Tibial nerve (tissue), 4 donors: ENCODE measurements at regions not wholly inside any gene's neighbourhood (a gene's known extent, or its start where the extent isn't known, plus 50 kb on each side); places are given as distances from the start of the nearest gene placed in this dataset.

Experiments
- EP300 ChIP-seq, 2 donors: sonication (generic); formaldehyde crosslinking; IDR thresholded peaks; one replicate each; pipeline ENCODE4 v1.6.1; 2017; ENCODE audit warnings: antibody characterized with exemption in 2 of 2, mild to moderate bottlenecking in 1 of 2
- POLR2A ChIP-seq, 2 donors: fragments of 450-650 bp; IDR thresholded peaks; one replicate each; pipeline ENCODE4 v1.6.1; 2017; ENCODE audit warnings: antibody characterized with exemption in 2 of 2, mild to moderate bottlenecking in 2 of 2, moderate library complexity in 2 of 2
- TF ChIP-seq, protein P1 (sequence below), 5 experiments: fragments of 200-600 bp in 3 of 5; fragments of 450-650 bp in 2 of 5; sonication (generic) in 3 of 5; IDR thresholded peaks; one replicate each; pipeline ENCODE4 v1.5.1; 2016 to 2019; ENCODE audit warnings: antibody characterized with exemption in 5 of 5, mild to moderate bottlenecking in 3 of 5, moderate library complexity in 2 of 5

DNA sequence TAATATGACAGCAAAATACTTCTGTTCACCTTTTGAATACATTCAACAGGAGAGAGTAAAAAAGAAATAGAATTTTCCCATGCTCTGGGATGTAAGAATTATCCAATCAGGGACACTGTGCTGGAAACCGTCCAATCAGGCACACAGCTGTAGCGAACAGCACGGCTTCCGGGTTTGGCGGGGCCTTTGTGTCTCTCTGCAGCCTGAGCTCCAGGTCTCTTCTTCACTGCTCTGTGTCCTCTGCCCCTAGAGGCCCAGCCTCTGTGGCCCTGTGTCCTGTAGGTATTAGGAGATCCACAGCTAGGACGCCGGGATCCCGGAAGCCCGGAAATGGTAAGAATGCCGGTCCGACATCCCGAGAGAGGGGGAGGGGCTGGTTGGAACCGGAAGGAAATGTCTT lies 92.7 kb downstream of the ZNF737 start:
- TF ChIP-seq, protein P1, sequence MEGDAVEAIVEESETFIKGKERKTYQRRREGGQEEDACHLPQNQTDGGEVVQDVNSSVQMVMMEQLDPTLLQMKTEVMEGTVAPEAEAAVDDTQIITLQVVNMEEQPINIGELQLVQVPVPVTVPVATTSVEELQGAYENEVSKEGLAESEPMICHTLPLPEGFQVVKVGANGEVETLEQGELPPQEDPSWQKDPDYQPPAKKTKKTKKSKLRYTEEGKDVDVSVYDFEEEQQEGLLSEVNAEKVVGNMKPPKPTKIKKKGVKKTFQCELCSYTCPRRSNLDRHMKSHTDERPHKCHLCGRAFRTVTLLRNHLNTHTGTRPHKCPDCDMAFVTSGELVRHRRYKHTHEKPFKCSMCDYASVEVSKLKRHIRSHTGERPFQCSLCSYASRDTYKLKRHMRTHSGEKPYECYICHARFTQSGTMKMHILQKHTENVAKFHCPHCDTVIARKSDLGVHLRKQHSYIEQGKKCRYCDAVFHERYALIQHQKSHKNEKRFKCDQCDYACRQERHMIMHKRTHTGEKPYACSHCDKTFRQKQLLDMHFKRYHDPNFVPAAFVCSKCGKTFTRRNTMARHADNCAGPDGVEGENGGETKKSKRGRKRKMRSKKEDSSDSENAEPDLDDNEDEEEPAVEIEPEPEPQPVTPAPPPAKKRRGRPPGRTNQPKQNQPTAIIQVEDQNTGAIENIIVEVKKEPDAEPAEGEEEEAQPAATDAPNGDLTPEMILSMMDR (IDR thresholded peaks at IDR 0.05), result no peak
- TF ChIP-seq POLR2A (IDR thresholded peaks at IDR 0.05) (no peak), EP300 (IDR thresholded peaks at IDR 0.05) (no peak)
